ENCODE measurements at regions not wholly inside any gene's neighbourhood (a gene's known extent, or its start where the extent isn't known, plus 50 kb on each side); places are given as distances from the start of the nearest gene placed in this dataset.

- H3K4me2 ChIP-seq (ENCODE audit: insufficient read depth, low read length): no peak overlapping the region
- no peak overlapping the region for H2AFZ ChIP-seq (ENCODE audit: low read depth, low read length)
Observed at GRCh38 chr16:85435286-85435685, 177.8 kb upstream of the GSE1 start.

GRCh38 chr16:85435700-85436099, 177.4 kb upstream of the GSE1 start:
- no peak for DNase-seq
- no peak for TF ChIP-seq CTCF (IDR thresholded peaks at IDR 0.05; ENCODE audit: borderline replicate concordance, extremely low read depth, low read length, poor library complexity, severe bottlenecking)
- TF ChIP-seq EZH2 (IDR thresholded peaks at IDR 0.05; ENCODE audit: borderline replicate concordance, low read depth, low read length, severe bottlenecking): no peak
- Histone ChIP-seq H2AFZ (ENCODE audit: low read depth, low read length) (no peak overlapping the region), H3K9ac (ENCODE audit: low read depth, low read length) (no peak overlapping the region), H3K4me2 (ENCODE audit: insufficient read depth, low read length) (no peak overlapping the region), H4K20me1 (ENCODE audit: insufficient read depth, low read length) (no peaks in the 10 kb centered on the region), H3K27me3 (ENCODE audit: insufficient read depth, low read length, poor library complexity) (no peaks in the 10 kb centered on the region), H3K4me1 (ENCODE audit: insufficient read depth, low read length) (peaks cover 6% of the 10 kb centered on the region; the same call in 1 of the 2 replicates), H3K27ac (ENCODE audit: low read length) (peak overlapping the region; percentile 54; the same call in 1 of the 2 replicates), H3K4me3 (ENCODE audit: low read depth in 1 of 2, low read length in 2 of 2) (no peak overlapping the region), H3K36me3 (ENCODE audit: insufficient read depth, low read length) (no peaks in the 10 kb centered on the region), H3K79me2 (ENCODE audit: insufficient read depth, low read length) (no peaks in the 10 kb centered on the region), H3K9me3 (ENCODE audit: insufficient read depth, low read length, severe bottlenecking) (no peaks in the 10 kb centered on the region)
- ATAC-seq (ENCODE audit: insufficient read depth, low read depth): no peak

More at GRCh38 chr16:85435286-85435685, 177.8 kb upstream of the GSE1 start:
- Histone ChIP-seq H3K27ac (ENCODE audit: low read length) (peak overlapping the region; percentile 54; the same call in 1 of the 2 replicates), H3K4me1 (ENCODE audit: insufficient read depth, low read length) (peaks cover 6% of the 10 kb centered on the region; the same call in 1 of the 2 replicates), H3K9me3 (ENCODE audit: insufficient read depth, low read length, severe bottlenecking) (no peaks in the 10 kb centered on the region), H4K20me1 (ENCODE audit: insufficient read depth, low read length) (no peaks in the 10 kb centered on the region), H3K9ac (ENCODE audit: low read depth, low read length) (no peak overlapping the region), H3K79me2 (ENCODE audit: insufficient read depth, low read length) (no peaks in the 10 kb centered on the region), H3K27me3 (ENCODE audit: insufficient read depth, low read length, poor library complexity) (no peaks in the 10 kb centered on the region), H3K36me3 (ENCODE audit: insufficient read depth, low read length) (no peaks in the 10 kb centered on the region), H3K4me3 (ENCODE audit: low read depth in 1 of 2, low read length in 2 of 2) (no peak overlapping the region)
- TF ChIP-seq CTCF (IDR thresholded peaks at IDR 0.05; ENCODE audit: borderline replicate concordance, extremely low read depth, low read length, poor library complexity, severe bottlenecking): no peak
- TF ChIP-seq EZH2 (IDR thresholded peaks at IDR 0.05; ENCODE audit: borderline replicate concordance, low read depth, low read length, severe bottlenecking): no peak
- DNase-seq (peak; percentile 37), ATAC-seq (ENCODE audit: insufficient read depth, low read depth) (peak; percentile 45; the same call in 1 of the 3 replicates)

- Histone ChIP-seq H3K9ac (ENCODE audit: low read depth, low read length) (no peak overlapping the region), H3K9me3 (ENCODE audit: insufficient read depth, low read length, severe bottlenecking) (no peaks in the 10 kb centered on the region), H3K4me3 (ENCODE audit: low read depth in 1 of 2, low read length in 2 of 2) (no peak overlapping the region), H3K4me2 (ENCODE audit: insufficient read depth, low read length) (no peak overlapping the region), H4K20me1 (ENCODE audit: insufficient read depth, low read length) (no peaks in the 10 kb centered on the region), H3K79me2 (ENCODE audit: insufficient read depth, low read length) (no peaks in the 10 kb centered on the region), H3K36me3 (ENCODE audit: insufficient read depth, low read length) (no peaks in the 10 kb centered on the region), H2AFZ (ENCODE audit: low read depth, low read length) (no peak overlapping the region), H3K27me3 (ENCODE audit: insufficient read depth, low read length, poor library complexity) (no peaks in the 10 kb centered on the region), H3K4me1 (ENCODE audit: insufficient read depth, low read length) (peaks cover 6% of the 10 kb centered on the region; the same call in 1 of the 2 replicates), H3K27ac (ENCODE audit: low read length) (peak overlapping the region; percentile 54; the same call in 1 of the 2 replicates)
- DNase-seq: no peak
- TF ChIP-seq CTCF (IDR thresholded peaks at IDR 0.05; ENCODE audit: borderline replicate concordance, extremely low read depth, low read length, poor library complexity, severe bottlenecking) (no peak), EZH2 (IDR thresholded peaks at IDR 0.05; ENCODE audit: borderline replicate concordance, low read depth, low read length, severe bottlenecking) (no peak)
- ATAC-seq (ENCODE audit: insufficient read depth, low read depth): no peak
Observed at GRCh38 chr16:85436207-85436606, 176.9 kb upstream of the GSE1 start.
